ENCODE measurements at regions not wholly inside any gene's neighbourhood (a gene's known extent, or its start where the extent isn't known, plus 50 kb on each side); places are given as distances from the start of the nearest gene placed in this dataset.

DNA sequence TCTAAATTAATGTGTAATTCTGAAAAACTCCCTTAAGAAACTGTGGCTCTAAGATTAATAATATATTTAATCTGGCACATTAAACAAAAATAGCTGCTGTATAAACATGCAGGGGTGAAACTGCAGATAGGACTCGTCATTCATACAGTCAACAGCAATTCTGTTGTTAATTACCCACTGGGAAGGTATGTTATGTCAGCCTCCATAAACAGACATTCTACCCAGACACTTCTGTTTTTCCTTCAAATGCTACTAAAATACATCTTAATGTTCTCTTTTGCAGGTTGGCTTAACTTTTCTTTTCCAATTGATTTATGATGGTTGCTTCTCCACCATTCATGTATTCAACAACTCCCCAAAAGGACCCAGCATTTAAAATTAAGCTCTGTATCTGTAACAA is 165.6 kb downstream of the SIPA1L2 start:
- Histone ChIP-seq H3K36me3 (peaks cover 34% of the 10 kb centered on the region), H3K4me3 (no peak overlapping the region), H3K9me3 (ENCODE audit: low read depth) (no peaks in the 10 kb centered on the region), H3K27ac (no peak overlapping the region), H3K27me3 (no peaks in the 10 kb centered on the region), H3K4me1 (ENCODE audit: low read depth) (peaks cover 9% of the 10 kb centered on the region)
- no peak for DNase-seq (ENCODE audit: low read depth in 1 of 2, low spot score in 1 of 2)
- TF ChIP-seq, protein P1, sequence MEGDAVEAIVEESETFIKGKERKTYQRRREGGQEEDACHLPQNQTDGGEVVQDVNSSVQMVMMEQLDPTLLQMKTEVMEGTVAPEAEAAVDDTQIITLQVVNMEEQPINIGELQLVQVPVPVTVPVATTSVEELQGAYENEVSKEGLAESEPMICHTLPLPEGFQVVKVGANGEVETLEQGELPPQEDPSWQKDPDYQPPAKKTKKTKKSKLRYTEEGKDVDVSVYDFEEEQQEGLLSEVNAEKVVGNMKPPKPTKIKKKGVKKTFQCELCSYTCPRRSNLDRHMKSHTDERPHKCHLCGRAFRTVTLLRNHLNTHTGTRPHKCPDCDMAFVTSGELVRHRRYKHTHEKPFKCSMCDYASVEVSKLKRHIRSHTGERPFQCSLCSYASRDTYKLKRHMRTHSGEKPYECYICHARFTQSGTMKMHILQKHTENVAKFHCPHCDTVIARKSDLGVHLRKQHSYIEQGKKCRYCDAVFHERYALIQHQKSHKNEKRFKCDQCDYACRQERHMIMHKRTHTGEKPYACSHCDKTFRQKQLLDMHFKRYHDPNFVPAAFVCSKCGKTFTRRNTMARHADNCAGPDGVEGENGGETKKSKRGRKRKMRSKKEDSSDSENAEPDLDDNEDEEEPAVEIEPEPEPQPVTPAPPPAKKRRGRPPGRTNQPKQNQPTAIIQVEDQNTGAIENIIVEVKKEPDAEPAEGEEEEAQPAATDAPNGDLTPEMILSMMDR (IDR thresholded peaks at IDR 0.05; ENCODE audit: low read depth, low read length), result no peak

- TF ChIP-seq, protein P1 (IDR thresholded peaks at IDR 0.05; ENCODE audit: low read depth, low read length), result no peak
- Histone ChIP-seq H3K4me1 (ENCODE audit: low read depth) (peaks cover 9% of the 10 kb centered on the region), H3K36me3 (peaks cover 25% of the 10 kb centered on the region)
These were observed 166.7 kb downstream of the SIPA1L2 start for GRCh38 chr1:232463225-232463624.

DNA sequence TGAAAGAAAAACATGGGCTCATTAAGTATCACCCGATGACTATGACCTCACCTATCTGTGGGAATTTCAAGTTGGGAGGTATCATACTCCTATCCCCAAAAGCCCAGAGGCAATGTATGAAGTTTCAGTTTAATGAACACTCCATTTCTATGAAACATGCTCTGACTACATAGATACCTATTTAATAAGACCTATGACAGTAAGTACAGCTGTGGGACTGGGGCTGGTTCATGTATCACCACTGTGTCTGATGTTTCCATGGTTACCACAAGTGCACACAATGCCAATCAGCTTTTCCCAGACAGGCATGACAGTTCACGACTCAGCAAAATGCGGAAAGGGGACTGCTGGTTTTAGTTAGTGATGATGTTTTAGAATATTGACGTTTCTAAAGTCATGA is 167.7 kb downstream of the SIPA1L2 start:
- DNase-seq (ENCODE audit: low read depth in 1 of 2, low spot score in 1 of 2), result no peak
- no peak overlapping the region for H3K4me3 ChIP-seq
- no peaks in the 10 kb centered on the region for H3K9me3 ChIP-seq (ENCODE audit: low read depth)
- TF ChIP-seq, protein P1 (IDR thresholded peaks at IDR 0.05; ENCODE audit: low read depth, low read length), result no peak
- peaks cover 13% of the 10 kb centered on the region for H3K4me1 ChIP-seq (ENCODE audit: low read depth)
- H3K27ac ChIP-seq, result no peak overlapping the region
- peaks cover 21% of the 10 kb centered on the region for H3K36me3 ChIP-seq
- no peaks in the 10 kb centered on the region for H3K27me3 ChIP-seq

More at GRCh38 chr1:232463225-232463624, 166.7 kb downstream of the SIPA1L2 start:
- H3K9me3 ChIP-seq (ENCODE audit: low read depth), result no peaks in the 10 kb centered on the region
- H3K4me3 ChIP-seq, result no peak overlapping the region
- no peak overlapping the region for H3K27ac ChIP-seq
- peak in 1 of 2 donors; percentile 27 for DNase-seq (ENCODE audit: low read depth in 1 of 2, low spot score in 1 of 2)
- H3K27me3 ChIP-seq, result no peaks in the 10 kb centered on the region

DNA sequence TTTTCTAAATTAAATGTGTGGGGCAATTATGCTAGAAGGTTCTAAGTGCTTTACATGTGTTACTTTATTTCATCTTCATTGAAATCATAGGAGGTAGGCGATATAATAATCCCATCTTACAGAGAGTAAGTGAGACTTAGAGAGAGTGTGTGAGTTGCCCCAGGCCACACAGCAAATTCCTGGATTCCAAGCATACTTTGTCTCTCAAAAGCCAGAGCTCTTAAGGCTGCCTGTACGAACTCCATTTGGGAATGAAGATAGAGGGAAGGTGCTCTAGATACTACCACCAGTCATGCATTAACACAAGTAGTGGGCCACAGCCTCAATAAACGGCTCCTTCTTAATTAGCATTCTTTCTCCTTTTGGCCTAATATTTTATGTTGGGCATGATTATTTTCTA is 170.1 kb downstream of the SIPA1L2 start:
- H3K36me3 ChIP-seq, result peaks cover 7% of the 10 kb centered on the region
- no peak overlapping the region for H3K4me3 ChIP-seq
- TF ChIP-seq, protein P1 (IDR thresholded peaks at IDR 0.05; ENCODE audit: low read depth, low read length), result no peak
- H3K27me3 ChIP-seq, result no peaks in the 10 kb centered on the region
- H3K9me3 ChIP-seq (ENCODE audit: low read depth), result no peaks in the 10 kb centered on the region
- peaks cover 20% of the 10 kb centered on the region for H3K4me1 ChIP-seq (ENCODE audit: low read depth)
- no peak for DNase-seq (ENCODE audit: low read depth in 1 of 2, low spot score in 1 of 2)
- no peak overlapping the region for H3K27ac ChIP-seq

DNA sequence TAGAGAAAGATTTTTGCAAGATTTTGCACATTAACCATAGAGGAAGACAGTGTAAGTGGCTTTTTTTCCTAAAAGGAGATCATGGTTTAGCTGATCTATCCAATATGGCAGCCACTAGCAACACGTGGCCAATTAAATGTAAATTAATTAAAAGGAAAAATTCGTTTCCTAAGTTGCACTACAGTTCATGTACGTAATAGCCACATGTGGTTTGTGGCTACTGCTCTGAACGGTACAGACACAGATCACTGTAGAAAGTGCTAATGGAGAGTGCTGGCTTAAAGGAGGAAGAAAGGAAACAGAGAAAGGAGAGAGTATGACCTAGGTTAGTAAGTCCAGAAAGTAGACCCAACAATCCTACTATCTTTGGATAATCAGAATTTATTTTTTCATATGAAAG is 170.8 kb downstream of the SIPA1L2 start:
- Histone ChIP-seq H3K27me3 (no peaks in the 10 kb centered on the region), H3K27ac (no peak overlapping the region), H3K36me3 (peaks cover 5% of the 10 kb centered on the region), H3K9me3 (ENCODE audit: low read depth) (no peaks in the 10 kb centered on the region), H3K4me3 (no peak overlapping the region), H3K4me1 (ENCODE audit: low read depth) (peaks cover 20% of the 10 kb centered on the region)
- DNase-seq (ENCODE audit: low read depth in 1 of 2, low spot score in 1 of 2), result no peak
- TF ChIP-seq, protein P1 (IDR thresholded peaks at IDR 0.05; ENCODE audit: low read depth, low read length), result no peak

DNA sequence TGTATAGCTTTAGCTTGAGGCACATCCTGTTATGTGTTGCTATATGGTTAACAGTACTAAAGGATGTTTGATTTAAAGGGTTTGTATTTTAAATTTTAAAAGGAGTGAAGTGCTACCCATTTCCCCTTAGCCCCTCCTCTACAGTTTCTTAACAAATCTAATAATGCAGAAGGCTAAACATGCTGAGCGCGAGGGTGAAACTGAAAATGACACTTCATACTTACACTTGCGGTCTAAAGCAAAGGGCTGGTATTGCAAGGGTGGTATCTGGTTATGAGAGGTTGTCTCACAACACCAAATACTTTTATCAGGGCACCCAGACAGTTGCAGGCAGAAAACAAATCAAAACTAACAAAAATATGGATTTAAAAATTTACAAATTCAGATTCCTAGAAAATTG is 172.3 kb downstream of the SIPA1L2 start:
- peaks cover 16% of the 10 kb centered on the region for H3K4me1 ChIP-seq (ENCODE audit: low read depth)
- TF ChIP-seq, protein P1 (IDR thresholded peaks at IDR 0.05; ENCODE audit: low read depth, low read length), result no peak
- no peak for DNase-seq (ENCODE audit: low read depth in 1 of 2, low spot score in 1 of 2)
- no peaks in the 10 kb centered on the region for H3K9me3 ChIP-seq (ENCODE audit: low read depth)
- peak overlapping the region; percentile 38 for H3K27ac ChIP-seq
- peaks cover 5% of the 10 kb centered on the region for H3K36me3 ChIP-seq
- no peak overlapping the region for H3K4me3 ChIP-seq
- H3K27me3 ChIP-seq, result no peaks in the 10 kb centered on the region

Data from cardiac muscle cell (in vitro differentiated cells and primary cell).